ENCODE measurements at regions not wholly inside any gene's neighbourhood (a gene's known extent, or its start where the extent isn't known, plus 50 kb on each side); places are given as distances from the start of the nearest gene placed in this dataset.

DNA sequence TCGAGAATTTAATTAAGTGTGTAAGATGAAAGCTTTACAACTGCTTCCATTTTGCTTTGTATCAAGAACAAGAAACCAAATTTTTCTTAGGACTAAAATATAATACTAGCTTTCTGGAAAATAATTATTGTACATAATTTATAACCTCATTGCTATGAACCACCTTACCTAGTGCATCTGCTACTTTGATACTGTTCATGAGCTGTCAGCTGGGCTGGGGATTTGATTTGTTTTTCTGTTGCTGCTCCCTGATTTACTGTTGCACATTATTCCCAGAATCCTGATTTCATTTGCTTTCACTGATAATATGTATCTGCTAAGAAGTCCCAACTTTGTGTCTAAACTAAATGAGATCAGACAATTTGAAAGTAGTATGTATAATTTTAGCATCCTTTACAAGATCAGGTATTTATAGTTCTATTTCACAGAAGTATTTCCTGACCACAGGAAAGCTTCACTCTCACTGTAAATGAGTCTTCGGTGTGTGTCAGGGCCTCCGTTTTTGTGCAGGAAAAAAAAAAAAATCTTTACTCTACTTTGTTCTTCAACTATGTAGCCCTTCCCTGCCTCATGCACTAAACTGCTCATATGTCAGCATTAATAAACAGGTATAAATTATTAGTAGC, 105.6 kb upstream of the CCDC150 start:
- Histone ChIP-seq H2AFZ (ENCODE audit: low read depth, low read length, poor library complexity, severe bottlenecking) (no peak overlapping the region), H3K9me2 (ENCODE audit: insufficient read depth) (no peaks in the 10 kb centered on the region), H3K4me2 (ENCODE audit: low read length) (no peak overlapping the region), H3K27ac (ENCODE audit: low read depth, low read length) (no peak overlapping the region), H3K79me2 (ENCODE audit: insufficient read depth, low read length) (no peaks in the 10 kb centered on the region), H3K27me3 (ENCODE audit: insufficient read depth, low read length) (no peaks in the 10 kb centered on the region), H3K36me3 (ENCODE audit: control insufficient read depth in 1 of 2, insufficient read depth in 2 of 2, low read length in 2 of 2) (no peaks in the 10 kb centered on the region), H3K9me3 (ENCODE audit: control insufficient read depth in 1 of 2, insufficient read depth in 1 of 2, low read depth in 1 of 2, low read length in 2 of 2) (no peaks in the 10 kb centered on the region), H3K4me3 (replicated peaks in 1 of 2; ENCODE audit: low read depth in 1 of 2, low read length in 2 of 2) (no peak overlapping the region), H4K20me1 (ENCODE audit: insufficient read depth) (no peaks in the 10 kb centered on the region), H3K9ac (ENCODE audit: low read length) (no peak overlapping the region), H3K4me1 (ENCODE audit: control insufficient read depth in 1 of 2, insufficient read depth in 2 of 2, low read length in 2 of 2) (no peaks in the 10 kb centered on the region)
- RAD21 ChIA-PET (ENCODE audit: low non-redundant PET in 1 of 2, low total read pairs in 2 of 2, uncharacterized antibody in 2 of 2, unreplicated experiment in 2 of 2) = no interaction called here
- no peak for ATAC-seq
- no peak for DNase-seq (ENCODE audit: low read depth, low spot score)
- CTCF ChIA-PET = interaction anchor here (1.3 kb wide), 1 partner anchor 217 kb away, joined by 4 read pairs; no protein-coding TSS in a partner anchor
- POLR2A ChIA-PET = no interaction called here
- intact Hi-C loops (cut with micrococcal nuclease) = no loop called here
- BruUV-seq (replicated peaks) = no TSS peak
- no peak for TF ChIP-seq SIN3A (IDR thresholded peaks at IDR 0.05; ENCODE audit: low read depth)
- no peak for TF ChIP-seq CBX3 (IDR thresholded peaks at IDR 0.05; ENCODE audit: low read depth)
- TF ChIP-seq SP1 (IDR thresholded peaks at IDR 0.05; ENCODE audit: low read depth) = no peak

DNA sequence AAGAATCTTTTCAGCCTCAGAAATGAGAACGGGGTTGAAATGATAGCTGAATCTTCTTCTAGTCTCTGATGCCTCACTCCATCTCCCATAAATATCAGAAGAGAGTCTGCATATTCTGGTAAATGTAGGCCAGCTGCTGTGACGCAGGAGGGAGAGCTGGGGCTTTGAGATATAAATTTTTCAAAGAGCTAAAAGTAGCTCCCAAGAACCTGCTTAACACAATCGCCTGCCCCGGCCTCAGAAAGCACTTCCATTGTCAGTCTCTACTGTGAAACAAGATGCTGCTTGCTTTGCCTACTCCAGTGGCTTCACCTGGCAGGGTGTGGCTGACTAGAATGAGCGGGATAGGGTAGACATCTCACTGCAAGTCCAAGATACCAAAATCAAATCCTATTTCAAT, 105.0 kb upstream of the CCDC150 start:
- RAD21 ChIA-PET (ENCODE audit: low non-redundant PET in 1 of 2, low total read pairs in 2 of 2, uncharacterized antibody in 2 of 2, unreplicated experiment in 2 of 2) = no interaction called here
- Histone ChIP-seq H3K9ac (ENCODE audit: low read length) (no peak overlapping the region), H3K4me3 (replicated peaks in 1 of 2; ENCODE audit: low read depth in 1 of 2, low read length in 2 of 2) (no peak overlapping the region), H3K9me3 (ENCODE audit: control insufficient read depth in 1 of 2, insufficient read depth in 1 of 2, low read depth in 1 of 2, low read length in 2 of 2) (no peaks in the 10 kb centered on the region), H2AFZ (ENCODE audit: low read depth, low read length, poor library complexity, severe bottlenecking) (no peak overlapping the region), H3K4me2 (ENCODE audit: low read length) (no peak overlapping the region), H3K9me2 (ENCODE audit: insufficient read depth) (no peaks in the 10 kb centered on the region), H3K36me3 (ENCODE audit: control insufficient read depth in 1 of 2, insufficient read depth in 2 of 2, low read length in 2 of 2) (no peaks in the 10 kb centered on the region), H4K20me1 (ENCODE audit: insufficient read depth) (no peaks in the 10 kb centered on the region), H3K27ac (ENCODE audit: low read depth, low read length) (no peak overlapping the region), H3K4me1 (ENCODE audit: control insufficient read depth in 1 of 2, insufficient read depth in 2 of 2, low read length in 2 of 2) (no peaks in the 10 kb centered on the region), H3K79me2 (ENCODE audit: insufficient read depth, low read length) (no peaks in the 10 kb centered on the region), H3K27me3 (ENCODE audit: insufficient read depth, low read length) (no peaks in the 10 kb centered on the region)
- CTCF ChIA-PET = interaction anchor here (1.3 kb wide), 1 partner anchor 217 kb away, joined by 4 read pairs; no protein-coding TSS in a partner anchor
- no peak for ATAC-seq
- TF ChIP-seq CEBPB (IDR thresholded peaks at IDR 0.05; ENCODE audit: low read depth) (no peak), POLR2A (IDR thresholded peaks at IDR 0.05; ENCODE audit: borderline replicate concordance, extremely low read depth, insufficient read depth, insufficient read length) (no peak), SP1 (IDR thresholded peaks at IDR 0.05; ENCODE audit: low read depth) (no peak)
- POLR2A ChIA-PET = no interaction called here
- intact Hi-C loops (cut with micrococcal nuclease) = no loop called here
- DNase-seq (ENCODE audit: low read depth, low spot score) = no peak
- no TSS peak for BruUV-seq (replicated peaks)

Measured in HCT116 (cell line).